ENCODE measurements at regions not wholly inside any gene's neighbourhood (a gene's known extent, or its start where the extent isn't known, plus 50 kb on each side); places are given as distances from the start of the nearest gene placed in this dataset.

DNA sequence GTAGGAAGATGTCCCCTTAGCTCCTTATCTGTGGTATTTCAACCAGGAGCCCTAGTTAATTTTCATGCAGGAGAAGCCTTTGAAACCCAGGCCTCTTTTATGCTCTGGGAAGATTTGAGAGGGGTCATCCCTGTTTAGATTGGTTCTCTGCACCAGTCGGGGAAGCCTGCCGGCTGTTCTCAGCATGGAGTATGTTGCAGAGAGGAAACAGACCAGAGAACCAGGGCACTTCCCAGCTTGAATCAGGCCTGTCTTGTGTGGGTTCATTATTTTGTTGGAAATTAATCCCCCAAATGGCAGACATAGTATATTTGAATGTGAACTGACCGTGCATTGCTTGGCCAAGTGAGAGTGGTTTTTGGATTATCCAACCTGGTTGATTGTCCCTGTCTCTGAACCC, 1082.1 kb upstream of the RBFOX1 start:
- TF ChIP-seq, protein P1, sequence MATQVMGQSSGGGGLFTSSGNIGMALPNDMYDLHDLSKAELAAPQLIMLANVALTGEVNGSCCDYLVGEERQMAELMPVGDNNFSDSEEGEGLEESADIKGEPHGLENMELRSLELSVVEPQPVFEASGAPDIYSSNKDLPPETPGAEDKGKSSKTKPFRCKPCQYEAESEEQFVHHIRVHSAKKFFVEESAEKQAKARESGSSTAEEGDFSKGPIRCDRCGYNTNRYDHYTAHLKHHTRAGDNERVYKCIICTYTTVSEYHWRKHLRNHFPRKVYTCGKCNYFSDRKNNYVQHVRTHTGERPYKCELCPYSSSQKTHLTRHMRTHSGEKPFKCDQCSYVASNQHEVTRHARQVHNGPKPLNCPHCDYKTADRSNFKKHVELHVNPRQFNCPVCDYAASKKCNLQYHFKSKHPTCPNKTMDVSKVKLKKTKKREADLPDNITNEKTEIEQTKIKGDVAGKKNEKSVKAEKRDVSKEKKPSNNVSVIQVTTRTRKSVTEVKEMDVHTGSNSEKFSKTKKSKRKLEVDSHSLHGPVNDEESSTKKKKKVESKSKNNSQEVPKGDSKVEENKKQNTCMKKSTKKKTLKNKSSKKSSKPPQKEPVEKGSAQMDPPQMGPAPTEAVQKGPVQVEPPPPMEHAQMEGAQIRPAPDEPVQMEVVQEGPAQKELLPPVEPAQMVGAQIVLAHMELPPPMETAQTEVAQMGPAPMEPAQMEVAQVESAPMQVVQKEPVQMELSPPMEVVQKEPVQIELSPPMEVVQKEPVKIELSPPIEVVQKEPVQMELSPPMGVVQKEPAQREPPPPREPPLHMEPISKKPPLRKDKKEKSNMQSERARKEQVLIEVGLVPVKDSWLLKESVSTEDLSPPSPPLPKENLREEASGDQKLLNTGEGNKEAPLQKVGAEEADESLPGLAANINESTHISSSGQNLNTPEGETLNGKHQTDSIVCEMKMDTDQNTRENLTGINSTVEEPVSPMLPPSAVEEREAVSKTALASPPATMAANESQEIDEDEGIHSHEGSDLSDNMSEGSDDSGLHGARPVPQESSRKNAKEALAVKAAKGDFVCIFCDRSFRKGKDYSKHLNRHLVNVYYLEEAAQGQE (IDR thresholded peaks at IDR 0.05; ENCODE audit: insufficient read depth in 1 of 2, low read depth in 2 of 2, low read length in 2 of 2): no peak
- TF ChIP-seq POLR2AphosphoS5 (IDR thresholded peaks at IDR 0.05; ENCODE audit: low read depth, low read length): no peak
- TF ChIP-seq SIN3A (IDR thresholded peaks at IDR 0.05; ENCODE audit: borderline replicate concordance, insufficient read depth, low read length): no peak
- no peak for TF ChIP-seq FOXP2 (optimal IDR thresholded peaks at IDR 0.05; ENCODE audit: borderline replicate concordance, extremely low read depth, extremely low read length, insufficient read depth)
- TF ChIP-seq TAF1 (IDR thresholded peaks at IDR 0.05; ENCODE audit: borderline replicate concordance, insufficient read depth, low read length): no peak

DNA sequence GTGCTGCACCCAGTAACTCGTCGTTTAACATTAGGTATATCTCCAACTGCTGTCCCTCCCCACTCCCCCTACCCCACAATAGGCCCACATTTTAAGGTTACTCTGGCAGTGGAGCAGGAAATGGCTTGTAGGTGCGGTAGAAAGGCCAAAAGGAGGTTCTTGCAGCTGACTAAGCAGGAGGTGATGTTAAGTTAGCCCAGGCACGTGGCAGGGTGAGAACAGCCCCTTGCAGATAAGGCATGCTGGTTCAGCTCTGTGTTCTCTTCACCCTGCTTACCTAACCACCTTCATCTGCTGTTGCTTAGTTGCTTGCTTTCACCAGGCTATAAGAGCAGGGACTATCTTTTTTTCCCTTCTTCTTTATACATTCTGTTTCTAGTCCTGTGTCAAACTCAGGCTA, 1082.8 kb upstream of the RBFOX1 start:
- TF ChIP-seq TAF1 (IDR thresholded peaks at IDR 0.05; ENCODE audit: borderline replicate concordance, insufficient read depth, low read length) (no peak), POLR2AphosphoS5 (IDR thresholded peaks at IDR 0.05; ENCODE audit: low read depth, low read length) (no peak)
- TF ChIP-seq, protein P1 (IDR thresholded peaks at IDR 0.05; ENCODE audit: insufficient read depth in 1 of 2, low read depth in 2 of 2, low read length in 2 of 2): no peak

DNA sequence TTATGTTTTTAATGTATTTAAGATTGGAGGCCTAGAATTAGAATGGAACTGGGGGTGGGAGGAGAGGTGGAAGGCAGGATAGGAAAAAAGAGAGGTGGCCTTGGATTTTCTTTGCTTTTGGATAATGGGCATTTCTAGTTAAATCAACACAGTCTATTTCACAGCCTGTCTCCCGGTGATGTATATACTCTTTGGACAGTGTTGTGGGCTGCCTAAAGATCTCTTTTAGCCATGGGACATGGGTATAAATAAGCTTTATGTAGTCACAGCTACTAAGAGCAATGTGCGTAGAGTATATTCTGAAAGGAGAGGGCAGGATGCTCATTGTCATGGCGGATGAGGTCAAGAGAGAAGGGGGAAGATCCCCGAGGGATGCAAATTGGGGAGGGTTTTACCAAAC, 1084.4 kb upstream of the RBFOX1 start:
- TF ChIP-seq FOXP2 (optimal IDR thresholded peaks at IDR 0.05; ENCODE audit: borderline replicate concordance, extremely low read depth, extremely low read length, insufficient read depth) (no peak), TAF1 (IDR thresholded peaks at IDR 0.05; ENCODE audit: borderline replicate concordance, insufficient read depth, low read length) (no peak), POLR2AphosphoS5 (IDR thresholded peaks at IDR 0.05; ENCODE audit: low read depth, low read length) (no peak), SIN3A (IDR thresholded peaks at IDR 0.05; ENCODE audit: borderline replicate concordance, insufficient read depth, low read length) (no peak)
- TF ChIP-seq, protein P1 (IDR thresholded peaks at IDR 0.05; ENCODE audit: insufficient read depth in 1 of 2, low read depth in 2 of 2, low read length in 2 of 2): no peak

DNA sequence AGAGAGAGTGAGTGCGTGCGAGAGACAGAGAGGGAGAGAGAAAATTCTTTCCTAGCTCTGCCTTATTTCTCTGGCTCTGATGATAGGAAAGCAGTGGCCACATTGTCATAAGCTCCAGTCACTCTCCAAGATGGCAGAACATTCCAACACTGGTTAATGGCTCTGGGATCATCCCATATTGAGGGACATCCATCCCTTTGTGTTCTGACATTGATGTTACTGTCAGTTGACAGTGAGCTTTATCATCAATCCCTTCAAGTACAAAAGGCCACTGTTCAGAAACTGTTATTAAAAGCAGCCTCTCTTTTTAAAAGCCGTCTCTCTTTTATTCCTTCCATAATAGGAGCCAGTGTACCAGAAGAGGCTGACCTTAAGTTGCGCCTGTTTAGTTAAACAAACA, 1084.9 kb upstream of the RBFOX1 start:
- TF ChIP-seq TAF1 (IDR thresholded peaks at IDR 0.05; ENCODE audit: borderline replicate concordance, insufficient read depth, low read length): no peak
- no peak for TF ChIP-seq SIN3A (IDR thresholded peaks at IDR 0.05; ENCODE audit: borderline replicate concordance, insufficient read depth, low read length)
- no peak for TF ChIP-seq FOXP2 (optimal IDR thresholded peaks at IDR 0.05; ENCODE audit: borderline replicate concordance, extremely low read depth, extremely low read length, insufficient read depth)

DNA sequence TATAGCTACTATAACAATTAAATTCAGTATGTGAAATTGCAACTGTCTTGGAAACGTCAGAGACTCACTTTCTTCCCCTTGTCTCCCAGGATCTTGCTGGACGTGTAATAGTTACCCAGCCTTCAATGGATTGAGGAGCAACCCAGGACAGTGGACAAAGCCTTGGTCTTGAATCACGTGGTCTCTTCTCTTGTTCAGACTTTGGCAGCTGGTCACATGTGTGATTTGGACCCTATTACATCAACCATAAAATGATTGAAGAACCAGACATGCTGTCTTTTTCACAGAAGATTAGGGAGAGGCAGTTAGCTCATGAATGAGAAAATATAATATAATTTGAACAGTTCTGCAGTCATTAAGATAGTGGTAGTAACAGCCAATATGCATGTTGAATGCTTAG, 1085.5 kb upstream of the RBFOX1 start:
- no peak for TF ChIP-seq SIN3A (IDR thresholded peaks at IDR 0.05; ENCODE audit: borderline replicate concordance, insufficient read depth, low read length)
- no peak for TF ChIP-seq FOXP2 (optimal IDR thresholded peaks at IDR 0.05; ENCODE audit: borderline replicate concordance, extremely low read depth, extremely low read length, insufficient read depth)
- TF ChIP-seq TAF1 (IDR thresholded peaks at IDR 0.05; ENCODE audit: borderline replicate concordance, insufficient read depth, low read length): no peak
- no peak for TF ChIP-seq POLR2AphosphoS5 (IDR thresholded peaks at IDR 0.05; ENCODE audit: low read depth, low read length)
- TF ChIP-seq, protein P1 (IDR thresholded peaks at IDR 0.05; ENCODE audit: insufficient read depth in 1 of 2, low read depth in 2 of 2, low read length in 2 of 2): no peak
